Vagina (tissue), 2 donors: ENCODE measurements at regions not wholly inside any gene's neighbourhood (a gene's known extent, or its start where the extent isn't known, plus 50 kb on each side); places are given as distances from the start of the nearest gene placed in this dataset.

Source experiments
- DNase-seq, 2 donors: peaks; one replicate each; pipeline ENCODE4 v3.0.0-alpha.2; 2017; ENCODE audit errors: extremely low spot score in 2 of 2
- H3K27ac ChIP-seq: fragments of 200-600 bp; sonication (generic); one replicate; pipeline ENCODE4 v1.5.1; 2019
- H3K27me3 ChIP-seq: fragments of 200-600 bp; sonication (generic); one replicate; pipeline ENCODE4 v1.5.1; 2019
- H3K36me3 ChIP-seq, 2 donors: fragments of 200-600 bp; sonication (generic); one replicate each; pipeline ENCODE4 v1.5.1; 2017 to 2019
- H3K4me1 ChIP-seq: fragments of 200-600 bp; sonication (generic); one replicate; pipeline ENCODE4 v1.5.1; 2019
- H3K4me3 ChIP-seq, 2 donors: fragments of 200-600 bp; sonication (generic); 1 replicate in 1 of 2; 2 replicates in 1 of 2; pipeline ENCODE4 v1.5.1; 2016 to 2019
- H3K9me3 ChIP-seq: fragments of 200-600 bp; sonication (generic); one replicate; pipeline ENCODE4 v1.5.1; 2019
- POLR2A ChIP-seq, 2 donors: fragments of 450-650 bp; IDR thresholded peaks; one replicate each; pipeline ENCODE4 v1.6.1; 2017; ENCODE audit warnings: antibody characterized with exemption in 2 of 2, mild to moderate bottlenecking in 2 of 2, moderate library complexity in 2 of 2
- POLR2AphosphoS5 ChIP-seq, 2 donors: sonication (generic); formaldehyde crosslinking; IDR thresholded peaks; one replicate each; pipeline ENCODE4 v1.9.0; 2017; ENCODE audit warnings: antibody characterized with exemption in 2 of 2, mild to moderate bottlenecking in 2 of 2, low read depth in 1 of 2; ENCODE audit not compliant: insufficient read depth in 1 of 2
- intact Hi-C: fragments of 100-400 bp; cut with DNase I; formaldehyde crosslinking; loops from one replicate; pipeline ENCODE4 v1.15.1; 2023
- TF ChIP-seq, protein P1 (sequence below), 3 experiments: fragments of 450-650 bp in 2 of 3; fragments of 200-600 bp in 1 of 3; sonication (generic) in 1 of 3; IDR thresholded peaks; one replicate each; pipeline ENCODE4 v1.5.1; 2017 to 2019; ENCODE audit warnings: antibody characterized with exemption in 3 of 3, mild to moderate bottlenecking in 2 of 3, moderate library complexity in 2 of 3

GRCh38 chr2:217494557-217494956, 508.2 kb downstream of the TNS1 start:
- no peaks in the 10 kb centered on the region for H3K27me3 ChIP-seq
- DNase-seq: no peak
- no peaks in the 10 kb centered on the region for H3K36me3 ChIP-seq
- no peak overlapping the region for H3K4me3 ChIP-seq
- H3K27ac ChIP-seq: no peak overlapping the region
- intact Hi-C loops: no loop called here
- H3K9me3 ChIP-seq: no peaks in the 10 kb centered on the region
- no peak for TF ChIP-seq POLR2AphosphoS5 (IDR thresholded peaks at IDR 0.05; ENCODE audit: insufficient read depth in 1 of 2, low read depth in 1 of 2)
- TF ChIP-seq POLR2A (IDR thresholded peaks at IDR 0.05): no peak
- TF ChIP-seq, protein P1, sequence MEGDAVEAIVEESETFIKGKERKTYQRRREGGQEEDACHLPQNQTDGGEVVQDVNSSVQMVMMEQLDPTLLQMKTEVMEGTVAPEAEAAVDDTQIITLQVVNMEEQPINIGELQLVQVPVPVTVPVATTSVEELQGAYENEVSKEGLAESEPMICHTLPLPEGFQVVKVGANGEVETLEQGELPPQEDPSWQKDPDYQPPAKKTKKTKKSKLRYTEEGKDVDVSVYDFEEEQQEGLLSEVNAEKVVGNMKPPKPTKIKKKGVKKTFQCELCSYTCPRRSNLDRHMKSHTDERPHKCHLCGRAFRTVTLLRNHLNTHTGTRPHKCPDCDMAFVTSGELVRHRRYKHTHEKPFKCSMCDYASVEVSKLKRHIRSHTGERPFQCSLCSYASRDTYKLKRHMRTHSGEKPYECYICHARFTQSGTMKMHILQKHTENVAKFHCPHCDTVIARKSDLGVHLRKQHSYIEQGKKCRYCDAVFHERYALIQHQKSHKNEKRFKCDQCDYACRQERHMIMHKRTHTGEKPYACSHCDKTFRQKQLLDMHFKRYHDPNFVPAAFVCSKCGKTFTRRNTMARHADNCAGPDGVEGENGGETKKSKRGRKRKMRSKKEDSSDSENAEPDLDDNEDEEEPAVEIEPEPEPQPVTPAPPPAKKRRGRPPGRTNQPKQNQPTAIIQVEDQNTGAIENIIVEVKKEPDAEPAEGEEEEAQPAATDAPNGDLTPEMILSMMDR (IDR thresholded peaks at IDR 0.05): no peak
- no peaks in the 10 kb centered on the region for H3K4me1 ChIP-seq

GRCh38 chr2:217491271-217491670, 511.5 kb downstream of the TNS1 start:
- no peaks in the 10 kb centered on the region for H3K4me1 ChIP-seq
- H3K9me3 ChIP-seq: no peaks in the 10 kb centered on the region
- H3K4me3 ChIP-seq: no peak overlapping the region
- no peaks in the 10 kb centered on the region for H3K27me3 ChIP-seq
- DNase-seq: no peak
- TF ChIP-seq, protein P1 (IDR thresholded peaks at IDR 0.05): no peak
- TF ChIP-seq POLR2AphosphoS5 (IDR thresholded peaks at IDR 0.05; ENCODE audit: insufficient read depth in 1 of 2, low read depth in 1 of 2) (no peak), POLR2A (IDR thresholded peaks at IDR 0.05) (no peak)
- no peak overlapping the region for H3K27ac ChIP-seq
- intact Hi-C loops: no loop called here
- no peaks in the 10 kb centered on the region for H3K36me3 ChIP-seq

DNA sequence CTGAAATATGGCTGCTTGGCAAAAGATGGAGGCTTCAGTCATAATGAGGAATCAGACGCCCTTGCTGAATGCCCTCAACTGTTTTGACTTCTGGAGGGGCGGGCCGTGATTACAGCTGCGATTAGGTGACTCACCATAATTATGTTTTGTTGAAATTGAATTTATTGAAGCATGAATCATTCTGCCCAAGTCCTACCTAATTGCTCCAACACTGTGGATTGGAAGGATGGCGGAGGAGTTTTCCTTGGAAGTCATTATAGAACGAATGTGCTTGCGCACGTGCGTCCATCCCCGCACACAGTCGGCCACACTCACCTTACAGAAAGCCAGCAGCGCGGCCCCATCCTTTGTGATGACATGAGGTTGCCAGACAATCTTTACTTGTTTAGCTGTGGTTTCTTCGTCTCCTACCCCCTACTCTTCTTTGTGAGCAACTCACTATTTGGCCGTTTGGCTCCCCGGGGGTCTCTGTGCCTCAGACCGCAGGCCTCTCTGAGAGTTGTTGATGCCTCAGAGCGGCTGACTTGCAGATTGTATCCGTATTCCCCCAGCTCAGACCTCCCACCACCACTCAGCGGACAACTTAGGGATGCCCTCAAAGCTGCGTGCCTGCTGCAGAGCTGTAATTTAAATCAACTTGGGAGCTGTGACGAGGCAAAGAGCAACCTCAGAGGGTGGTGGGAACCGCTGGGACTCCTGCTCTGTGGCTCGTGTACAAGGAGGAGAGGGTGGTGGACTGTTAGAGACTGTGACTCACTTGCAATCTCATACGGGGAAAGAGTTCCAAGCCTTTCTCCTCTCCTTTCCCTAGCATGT, 513.4 kb downstream of the TNS1 start:
- Histone ChIP-seq H3K4me1 (no peaks in the 10 kb centered on the region), H3K36me3 (no peaks in the 10 kb centered on the region), H3K9me3 (no peaks in the 10 kb centered on the region), H3K27me3 (no peaks in the 10 kb centered on the region), H3K4me3 (no peak overlapping the region), H3K27ac (no peak overlapping the region)
- DNase-seq: no peak
- TF ChIP-seq POLR2A (IDR thresholded peaks at IDR 0.05) (no peak), POLR2AphosphoS5 (IDR thresholded peaks at IDR 0.05; ENCODE audit: insufficient read depth in 1 of 2, low read depth in 1 of 2) (no peak)
- TF ChIP-seq, protein P1 (IDR thresholded peaks at IDR 0.05): no peak
- intact Hi-C loops: no loop called here

DNA sequence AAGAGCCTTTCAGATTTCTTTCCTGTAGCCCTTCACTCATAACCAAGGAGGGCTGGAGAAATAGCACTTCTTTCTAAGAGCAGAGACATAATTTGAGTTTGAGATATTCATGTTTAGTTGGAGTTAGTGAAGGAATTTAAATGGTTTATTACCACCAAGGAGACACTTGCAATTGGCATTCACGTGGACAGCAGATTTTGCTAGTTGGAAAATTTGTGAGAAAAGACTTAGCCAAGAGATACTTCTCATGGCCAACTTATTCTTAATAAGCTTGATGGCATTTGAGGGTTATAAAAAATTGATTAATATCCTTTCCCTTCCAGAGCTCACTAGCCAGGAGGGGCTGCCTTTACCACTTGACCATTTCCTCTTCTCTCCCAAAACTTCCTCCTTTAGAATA, 518.7 kb downstream of the TNS1 start:
- Histone ChIP-seq H3K4me3 (no peak overlapping the region), H3K9me3 (no peaks in the 10 kb centered on the region), H3K4me1 (no peaks in the 10 kb centered on the region), H3K27me3 (no peaks in the 10 kb centered on the region), H3K27ac (no peak overlapping the region), H3K36me3 (no peaks in the 10 kb centered on the region)
- TF ChIP-seq, protein P1 (IDR thresholded peaks at IDR 0.05): no peak
- no peak for TF ChIP-seq POLR2A (IDR thresholded peaks at IDR 0.05)
- no peak for TF ChIP-seq POLR2AphosphoS5 (IDR thresholded peaks at IDR 0.05; ENCODE audit: insufficient read depth in 1 of 2, low read depth in 1 of 2)
- no peak for DNase-seq
- intact Hi-C loops: no loop called here

DNA sequence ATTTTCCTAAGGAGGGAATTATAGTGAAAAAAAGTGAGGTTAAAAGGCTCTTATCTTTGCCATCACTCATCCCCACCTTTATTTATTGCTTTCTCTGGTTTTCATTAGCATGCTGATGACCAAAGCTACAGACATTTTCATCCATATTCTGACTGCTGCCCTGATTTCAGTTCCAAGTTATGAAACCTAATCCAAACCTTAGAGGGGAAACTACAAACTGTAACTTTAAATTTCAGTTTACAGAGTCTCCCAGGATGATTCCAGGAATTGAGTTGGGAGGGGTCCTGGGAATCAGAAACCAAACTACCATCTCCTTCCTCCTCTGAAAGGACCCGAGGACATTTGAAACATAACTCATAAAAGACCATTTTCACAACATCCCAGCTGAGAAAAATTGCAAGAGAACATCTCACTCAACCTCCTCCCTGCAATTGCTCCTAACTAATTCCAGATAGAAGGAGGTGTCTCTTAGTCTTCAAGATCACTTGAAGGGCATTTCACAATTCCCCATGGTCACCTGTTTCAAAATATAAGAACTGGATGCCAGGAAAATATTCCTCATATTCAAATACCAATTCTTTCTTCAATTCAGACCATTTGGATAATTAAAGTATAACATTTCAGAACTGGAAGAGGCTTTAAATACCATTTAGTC, 520.6 kb downstream of the TNS1 start:
- TF ChIP-seq POLR2AphosphoS5 (IDR thresholded peaks at IDR 0.05; ENCODE audit: insufficient read depth in 1 of 2, low read depth in 1 of 2): peak in 1 of 2 donors; percentile 17
- TF ChIP-seq, protein P1 (IDR thresholded peaks at IDR 0.05): no peak
- TF ChIP-seq POLR2A (IDR thresholded peaks at IDR 0.05): no peak
- H3K27ac ChIP-seq: peak overlapping the region; percentile 1
- no peaks in the 10 kb centered on the region for H3K27me3 ChIP-seq

More for the DNA sequence above, 520.6 kb downstream of the TNS1 start:
- Histone ChIP-seq H3K9me3 (no peaks in the 10 kb centered on the region), H3K36me3 (no peaks in the 10 kb centered on the region), H3K4me3 (no peak overlapping the region), H3K4me1 (no peaks in the 10 kb centered on the region)
- no peak for DNase-seq
- intact Hi-C loops: no loop called here
